Nephron progenitor cell (in vitro differentiated cells): ENCODE measurements at regions not wholly inside any gene's neighbourhood (a gene's known extent, or its start where the extent isn't known, plus 50 kb on each side); places are given as distances from the start of the nearest gene placed in this dataset.

Source experiments
- DNase-seq: peaks from one replicate; pipeline ENCODE4 v3.0.0; 2021
- H3K27ac Mint-ChIP-seq: 2 replicates; pipeline ENCODE4 v1.8.0; 2021; ENCODE audit warnings: mild to moderate bottlenecking, moderate library complexity, mixed read lengths
- H3K27me3 Mint-ChIP-seq: 2 replicates; pipeline ENCODE4 v1.8.0; 2021; ENCODE audit warnings: mild to moderate bottlenecking, low read depth, mixed read lengths; ENCODE audit not compliant: poor library complexity
- H3K36me3 Mint-ChIP-seq: 2 replicates; pipeline ENCODE4 v1.8.0; 2021; ENCODE audit warnings: low read depth, mixed read lengths
- H3K4me1 Mint-ChIP-seq: 2 replicates; pipeline ENCODE4 v1.8.0; 2021; ENCODE audit warnings: mixed read lengths
- H3K4me3 Mint-ChIP-seq: 2 replicates; pipeline ENCODE4 v1.8.0; 2021; ENCODE audit warnings: mild to moderate bottlenecking, moderate library complexity, mixed read lengths
- H3K9me3 Mint-ChIP-seq: 2 replicates; pipeline ENCODE4 v1.8.0; 2021; ENCODE audit warnings: mild to moderate bottlenecking, moderate library complexity, mixed read lengths
- TF ChIP-seq, protein P1 (sequence below): fragments of 200-600 bp; sonication (generic); IDR thresholded peaks from 2 replicates; pipeline ENCODE4 v1.5.0; 2021; ENCODE audit warnings: antibody characterized with exemption

DNA sequence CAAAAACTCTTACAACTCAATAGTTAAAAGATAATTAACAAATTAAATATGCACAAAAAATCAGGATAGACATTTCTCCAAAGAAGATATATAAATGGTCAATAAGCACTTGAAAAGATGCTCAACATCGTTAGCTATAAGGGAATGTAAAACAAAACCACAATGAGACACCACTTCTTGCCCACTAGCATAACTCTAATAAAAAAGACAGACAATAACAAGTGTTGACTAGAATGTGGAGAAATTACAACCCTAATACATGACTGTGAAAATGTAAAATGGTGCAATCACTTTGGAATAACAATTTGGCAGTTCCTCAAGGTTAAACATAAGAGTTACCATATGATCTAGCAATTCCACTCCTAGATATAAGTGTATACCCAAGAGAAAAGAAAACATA lies 74.3 kb upstream of the PCGF5 start:
- H3K4me3 Mint-ChIP-seq = no peak overlapping the region
- DNase-seq = no peak
- no peaks in the 10 kb centered on the region for H3K4me1 Mint-ChIP-seq
- H3K27ac Mint-ChIP-seq = no peak overlapping the region
- no peaks in the 10 kb centered on the region for H3K36me3 Mint-ChIP-seq
- TF ChIP-seq, protein P1, sequence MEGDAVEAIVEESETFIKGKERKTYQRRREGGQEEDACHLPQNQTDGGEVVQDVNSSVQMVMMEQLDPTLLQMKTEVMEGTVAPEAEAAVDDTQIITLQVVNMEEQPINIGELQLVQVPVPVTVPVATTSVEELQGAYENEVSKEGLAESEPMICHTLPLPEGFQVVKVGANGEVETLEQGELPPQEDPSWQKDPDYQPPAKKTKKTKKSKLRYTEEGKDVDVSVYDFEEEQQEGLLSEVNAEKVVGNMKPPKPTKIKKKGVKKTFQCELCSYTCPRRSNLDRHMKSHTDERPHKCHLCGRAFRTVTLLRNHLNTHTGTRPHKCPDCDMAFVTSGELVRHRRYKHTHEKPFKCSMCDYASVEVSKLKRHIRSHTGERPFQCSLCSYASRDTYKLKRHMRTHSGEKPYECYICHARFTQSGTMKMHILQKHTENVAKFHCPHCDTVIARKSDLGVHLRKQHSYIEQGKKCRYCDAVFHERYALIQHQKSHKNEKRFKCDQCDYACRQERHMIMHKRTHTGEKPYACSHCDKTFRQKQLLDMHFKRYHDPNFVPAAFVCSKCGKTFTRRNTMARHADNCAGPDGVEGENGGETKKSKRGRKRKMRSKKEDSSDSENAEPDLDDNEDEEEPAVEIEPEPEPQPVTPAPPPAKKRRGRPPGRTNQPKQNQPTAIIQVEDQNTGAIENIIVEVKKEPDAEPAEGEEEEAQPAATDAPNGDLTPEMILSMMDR = no peak
- no peaks in the 10 kb centered on the region for H3K27me3 Mint-ChIP-seq
- H3K9me3 Mint-ChIP-seq = no peaks in the 10 kb centered on the region

DNA sequence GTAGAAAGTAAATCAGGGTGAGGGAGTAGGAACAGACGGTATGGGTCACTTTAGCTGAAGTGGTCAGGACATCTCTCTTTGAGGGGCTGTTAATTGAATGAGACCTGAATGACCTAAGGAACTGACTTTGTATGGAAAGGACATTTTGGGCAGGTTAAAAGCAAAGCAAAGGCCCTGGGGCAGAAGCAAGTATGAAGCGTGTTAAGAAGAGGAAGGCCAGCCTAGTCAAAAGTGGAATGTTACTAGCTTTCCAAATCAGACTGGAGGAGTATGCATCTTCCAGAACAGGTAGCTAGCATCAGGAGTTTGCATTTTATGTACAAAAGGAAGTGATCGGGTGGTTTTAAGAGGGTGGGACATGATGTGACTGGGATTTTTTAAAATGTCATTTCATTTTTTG lies 70.9 kb upstream of the PCGF5 start:
- Mint-ChIP-seq H3K27ac (no peak overlapping the region), H3K4me3 (no peak overlapping the region), H3K9me3 (no peaks in the 10 kb centered on the region), H3K4me1 (no peaks in the 10 kb centered on the region), H3K27me3 (no peaks in the 10 kb centered on the region), H3K36me3 (no peaks in the 10 kb centered on the region)
- no peak for DNase-seq
- TF ChIP-seq, protein P1 = no peak

DNA sequence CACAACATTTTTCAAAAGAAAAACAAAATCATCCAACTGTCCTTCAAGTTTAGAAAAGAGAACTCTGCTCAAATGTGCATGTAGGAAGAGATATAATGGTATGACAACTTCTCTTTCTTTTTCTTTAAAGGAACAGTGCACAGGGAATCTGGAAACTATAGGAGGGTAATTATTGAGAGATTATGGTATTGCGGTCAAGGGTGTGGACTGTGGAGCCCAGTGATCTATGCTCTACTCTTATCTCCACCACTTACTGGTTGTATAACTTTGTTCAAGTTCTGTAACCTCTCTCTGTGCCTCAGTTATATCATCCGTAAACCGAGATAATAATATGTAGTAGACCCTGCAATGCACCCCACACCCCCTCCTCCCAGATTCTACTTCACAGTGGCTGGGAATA lies 69.8 kb upstream of the PCGF5 start:
- H3K9me3 Mint-ChIP-seq = no peaks in the 10 kb centered on the region
- H3K4me1 Mint-ChIP-seq = no peaks in the 10 kb centered on the region
- H3K36me3 Mint-ChIP-seq = no peaks in the 10 kb centered on the region
- H3K27ac Mint-ChIP-seq = no peak overlapping the region
- DNase-seq = no peak
- no peaks in the 10 kb centered on the region for H3K27me3 Mint-ChIP-seq
- no peak overlapping the region for H3K4me3 Mint-ChIP-seq
- TF ChIP-seq, protein P1 = no peak

DNA sequence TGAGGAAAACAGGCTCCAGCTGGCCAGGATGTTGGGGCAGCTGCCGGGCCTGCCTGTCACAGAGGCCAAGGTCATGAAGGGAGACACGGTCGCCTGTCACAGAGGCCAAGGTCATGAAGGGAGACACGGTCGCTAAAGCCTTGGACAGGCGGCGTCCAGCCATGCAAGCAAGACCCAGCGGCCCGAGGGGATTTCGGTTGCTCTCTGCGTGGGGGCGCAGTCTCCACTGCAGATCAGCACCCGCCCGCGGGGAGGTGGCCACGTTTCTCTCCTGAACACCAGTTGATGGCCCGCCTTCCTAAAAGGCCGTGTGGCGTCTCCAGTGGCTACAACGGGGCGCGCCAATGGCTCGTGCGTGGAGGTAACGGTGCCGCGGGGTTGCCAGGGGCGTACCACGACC lies 67.0 kb upstream of the PCGF5 start:
- Mint-ChIP-seq H3K27ac (no peak overlapping the region), H3K36me3 (no peaks in the 10 kb centered on the region)
- TF ChIP-seq, protein P1 = no peak

DNA sequence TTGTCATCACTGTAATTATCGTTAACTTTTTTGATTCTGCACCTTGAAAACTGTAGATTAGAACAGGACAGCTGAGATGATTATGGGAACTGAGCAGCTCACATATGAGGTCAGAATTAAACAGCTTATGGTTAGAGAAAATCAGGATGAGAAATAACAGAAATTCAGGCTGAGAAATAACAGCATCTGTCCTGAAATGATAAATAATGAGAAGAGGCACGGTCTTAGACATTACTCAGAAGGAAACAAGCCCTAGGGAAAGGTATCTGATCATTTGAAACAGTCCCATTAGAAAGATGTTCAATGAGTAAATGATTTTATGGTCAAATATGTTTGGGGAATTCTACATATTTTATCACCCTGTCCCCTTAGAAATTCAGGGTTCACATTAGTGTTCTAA lies 65.6 kb upstream of the PCGF5 start:
- Mint-ChIP-seq H3K27me3 (peaks cover 3% of the 10 kb centered on the region), H3K4me3 (no peak overlapping the region), H3K4me1 (no peaks in the 10 kb centered on the region), H3K27ac (no peak overlapping the region), H3K9me3 (no peaks in the 10 kb centered on the region), H3K36me3 (no peaks in the 10 kb centered on the region)
- TF ChIP-seq, protein P1 = no peak
- no peak for DNase-seq

More for the DNA sequence above, 67.0 kb upstream of the PCGF5 start:
- no peak for DNase-seq
- no peaks in the 10 kb centered on the region for H3K27me3 Mint-ChIP-seq
- H3K4me1 Mint-ChIP-seq = no peaks in the 10 kb centered on the region
- no peak overlapping the region for H3K4me3 Mint-ChIP-seq
- H3K9me3 Mint-ChIP-seq = no peaks in the 10 kb centered on the region

DNA sequence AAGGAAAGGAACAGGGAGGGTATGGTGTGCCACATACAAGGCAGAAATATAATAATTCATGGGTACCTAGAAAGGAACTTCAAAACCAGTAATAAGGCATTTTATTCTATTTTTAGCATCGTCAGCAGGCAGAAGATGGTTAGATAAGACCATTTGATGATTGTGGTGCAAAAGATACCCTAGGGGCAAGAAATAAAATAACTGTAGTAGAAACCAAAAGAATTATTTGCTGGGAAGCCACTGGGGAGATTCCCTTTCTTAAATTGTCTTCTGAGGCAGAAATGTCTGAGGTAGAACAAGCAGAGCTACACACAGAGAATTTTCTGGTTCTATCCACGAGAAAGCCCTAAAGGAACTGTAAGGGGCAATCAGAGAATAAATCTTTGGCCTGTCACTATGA lies 64.3 kb upstream of the PCGF5 start:
- TF ChIP-seq, protein P1 = no peak
- DNase-seq = no peak
- Mint-ChIP-seq H3K36me3 (no peaks in the 10 kb centered on the region), H3K27ac (no peak overlapping the region), H3K9me3 (no peaks in the 10 kb centered on the region), H3K27me3 (peaks cover 17% of the 10 kb centered on the region), H3K4me1 (no peaks in the 10 kb centered on the region), H3K4me3 (no peak overlapping the region)
